Liver (tissue), 8 donors: ENCODE measurements at regions not wholly inside any gene's neighbourhood (a gene's known extent, or its start where the extent isn't known, plus 50 kb on each side); places are given as distances from the start of the nearest gene placed in this dataset.

Experiments used
- DNase-seq: peaks from one replicate; pipeline ENCODE4 v3.0.0-alpha.2; 2017; ENCODE audit warnings: low spot score
- H3K27ac ChIP-seq, 2 donors: one replicate each; pipeline ENCODE4 v1.7.0; 2013; ENCODE audit warnings: inconsistent platforms in 2 of 2, low read length in 2 of 2, control low read depth in 1 of 2, low read depth in 1 of 2, mild to moderate bottlenecking in 1 of 2
- H3K27me3 ChIP-seq, 4 donors: one replicate each; pipeline versions ENCODE4 v1.6.1 to v1.7.0; 2013; ENCODE audit warnings: low read length in 3 of 4, inconsistent platforms in 1 of 4, mild to moderate bottlenecking in 1 of 4, moderate library complexity in 1 of 4; ENCODE audit not compliant: control insufficient read depth in 4 of 4, insufficient read depth in 4 of 4
- H3K36me3 ChIP-seq, 4 donors: one replicate each; pipeline versions ENCODE4 v1.6.1 to v1.7.0; 2013; ENCODE audit warnings: low read length in 3 of 4, mild to moderate bottlenecking in 3 of 4, low read depth in 1 of 4, moderate library complexity in 1 of 4; ENCODE audit not compliant: control insufficient read depth in 4 of 4, insufficient read depth in 3 of 4
- H3K4me1 ChIP-seq, 4 donors: one replicate each; pipeline versions ENCODE4 v1.6.1 to v1.7.0; 2013; ENCODE audit warnings: low read length in 3 of 4, mild to moderate bottlenecking in 3 of 4, moderate library complexity in 1 of 4; ENCODE audit not compliant: control insufficient read depth in 4 of 4, insufficient read depth in 4 of 4
- H3K4me3 ChIP-seq, 3 donors: one replicate each; pipeline versions ENCODE4 v1.6.1 to v1.7.0; 2013; ENCODE audit warnings: low read length in 3 of 3, control low read depth in 1 of 3, low read depth in 1 of 3, mild to moderate bottlenecking in 1 of 3
- H3K9ac ChIP-seq, 2 donors: one replicate each; pipeline ENCODE4 v1.7.0; 2013; ENCODE audit warnings: low read length in 2 of 2, mild to moderate bottlenecking in 2 of 2, moderate library complexity in 2 of 2, control low read depth in 1 of 2, low read depth in 1 of 2
- H3K9me3 ChIP-seq, 4 donors: one replicate each; pipeline versions ENCODE4 v1.6.1 to v1.7.0; 2013; ENCODE audit warnings: low read length in 3 of 4; ENCODE audit not compliant: control insufficient read depth in 4 of 4
- CTCF ChIP-seq: fragments of 150-350 bp; IDR thresholded peaks from 2 replicates; pipeline ENCODE4 v1.5.1; 2017; ENCODE audit warnings: improper control_type of control experiment, low read depth, low read length; ENCODE audit not compliant: missing input control
- EGR1 ChIP-seq, 2 donors: IDR thresholded peaks; 2 replicates each; pipeline ENCODE4 v1.6.1; 2016 to 2018; ENCODE audit warnings: antibody characterized with exemption in 2 of 2, low read depth in 2 of 2
- FOXA1 ChIP-seq: IDR thresholded peaks from 2 replicates; pipeline ENCODE4 v1.6.1; 2016; ENCODE audit warnings: antibody characterized with exemption
- FOXA2 ChIP-seq: IDR thresholded peaks from 2 replicates; pipeline ENCODE4 v1.6.1; 2016; ENCODE audit warnings: antibody characterized with exemption
- GABPA ChIP-seq, 2 donors: IDR thresholded peaks in 1 of 2; conservative IDR thresholded peaks in 1 of 2; 2 replicates each; pipeline ENCODE4 v1.6.1; 2016; ENCODE audit warnings: antibody characterized with exemption in 2 of 2, mild to moderate bottlenecking in 1 of 2, moderate library complexity in 1 of 2
- HNF4A ChIP-seq, 2 donors: conservative IDR thresholded peaks; 2 replicates each; pipeline ENCODE4 v1.6.1; 2016; ENCODE audit warnings: antibody characterized with exemption in 2 of 2, mild to moderate bottlenecking in 2 of 2
- HNF4G ChIP-seq: IDR thresholded peaks from 2 replicates; pipeline ENCODE4 v1.6.1; 2016; ENCODE audit warnings: antibody characterized with exemption
- JUND ChIP-seq, 2 donors: IDR thresholded peaks; 2 replicates each; pipeline ENCODE4 v1.6.1; 2016; ENCODE audit warnings: antibody characterized with exemption in 2 of 2
- MAX ChIP-seq: IDR thresholded peaks from 2 replicates; pipeline ENCODE4 v1.6.1; 2016; ENCODE audit warnings: antibody characterized with exemption
- NR2F2 ChIP-seq: IDR thresholded peaks from 2 replicates; pipeline ENCODE4 v1.6.1; 2016; ENCODE audit warnings: antibody characterized with exemption
- RAD21 ChIP-seq, 2 donors: IDR thresholded peaks; 2 replicates each; pipeline ENCODE4 v1.6.1; 2016; ENCODE audit warnings: antibody characterized with exemption in 2 of 2, mild to moderate bottlenecking in 2 of 2
- REST ChIP-seq: IDR thresholded peaks from 2 replicates; pipeline ENCODE4 v1.6.1; 2016; ENCODE audit warnings: antibody characterized with exemption, mild to moderate bottlenecking
- RXRA ChIP-seq, 2 donors: IDR thresholded peaks; 2 replicates each; pipeline ENCODE4 v1.6.1; 2017 to 2018; ENCODE audit warnings: antibody characterized with exemption in 2 of 2, mild to moderate bottlenecking in 1 of 2
- SP1 ChIP-seq: IDR thresholded peaks from 2 replicates; pipeline ENCODE4 v1.6.1; 2018; ENCODE audit warnings: antibody characterized with exemption, mild to moderate bottlenecking
- TAF1 ChIP-seq: conservative IDR thresholded peaks from 2 replicates; pipeline ENCODE4 v1.6.1; 2016; ENCODE audit warnings: antibody characterized with exemption, mild to moderate bottlenecking
- YY1 ChIP-seq: IDR thresholded peaks from 2 replicates; pipeline ENCODE4 v1.6.1; 2016; ENCODE audit warnings: antibody characterized with exemption, mild to moderate bottlenecking
- ZBTB33 ChIP-seq: IDR thresholded peaks from 2 replicates; pipeline ENCODE4 v1.6.1; 2016; ENCODE audit warnings: antibody characterized with exemption
- WGBS: extraction: QIAGEN DNeasy Blood & Tissue Kit; methylation state at CpG from one replicate; pipeline ENCODE4 v1.1.7; 2013; 5-methylcytosine and 5-hydroxymethylcytosine counted together
- TF ChIP-seq, protein P1 (sequence below): IDR thresholded peaks from 2 replicates; pipeline ENCODE4 v1.6.1; 2016; ENCODE audit warnings: antibody characterized with exemption
- donor health status: healthy.
- donor health status: healthy.
- donor health status: healthy.
- donor health status: healthy.
- donor health status: healthy.

DNA sequence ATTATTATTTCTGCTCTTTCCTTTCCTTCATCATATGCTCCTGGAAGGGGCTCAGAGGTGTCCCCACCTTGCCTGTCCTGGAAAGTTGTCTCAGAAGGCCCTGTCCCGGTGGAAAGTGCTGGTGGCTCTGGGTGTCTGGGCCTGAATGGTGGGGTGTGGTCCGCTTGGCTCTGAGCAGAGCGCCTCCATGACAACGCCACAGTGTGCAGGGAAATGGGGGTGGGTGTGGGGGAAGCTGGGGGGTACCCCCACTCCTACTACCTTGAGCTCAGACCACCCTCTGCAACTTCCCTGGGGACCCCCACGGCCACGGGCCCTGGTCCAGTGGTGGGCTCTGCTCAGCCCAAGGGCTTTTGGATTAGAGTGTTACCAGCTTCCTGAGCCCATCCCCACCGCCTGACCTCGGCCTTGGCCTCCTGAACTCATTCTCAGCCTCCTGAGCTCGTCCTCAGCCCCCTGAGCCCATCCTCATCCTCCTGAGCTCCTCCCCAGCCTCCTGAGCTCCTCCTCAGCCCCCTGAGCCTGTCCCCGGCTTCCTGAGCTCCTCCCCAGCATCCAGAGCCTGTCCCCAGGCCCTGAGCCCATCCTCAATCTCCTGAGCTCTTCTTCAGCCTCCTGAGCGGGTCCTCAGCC, 106.4 kb upstream of the FAM20C start:
- H3K27me3 ChIP-seq: no peaks in the 10 kb centered on the region
- H3K9ac ChIP-seq: no peak overlapping the region
- H3K4me1 ChIP-seq: no peaks in the 10 kb centered on the region
- 91% methylated on average over 11 of the region's 11 CpGs for WGBS
- H3K9me3 ChIP-seq: no peaks in the 10 kb centered on the region
- DNase-seq: no peak
- TF ChIP-seq RAD21 (IDR thresholded peaks at IDR 0.05): no peak
- no peak for TF ChIP-seq MAX
- TF ChIP-seq CTCF: no peak
- no peak for TF ChIP-seq REST
- TF ChIP-seq JUND (IDR thresholded peaks at IDR 0.05): no peak
- no peak overlapping the region for H3K27ac ChIP-seq
- no peak overlapping the region for H3K4me3 ChIP-seq
- no peaks in the 10 kb centered on the region for H3K36me3 ChIP-seq

DNA sequence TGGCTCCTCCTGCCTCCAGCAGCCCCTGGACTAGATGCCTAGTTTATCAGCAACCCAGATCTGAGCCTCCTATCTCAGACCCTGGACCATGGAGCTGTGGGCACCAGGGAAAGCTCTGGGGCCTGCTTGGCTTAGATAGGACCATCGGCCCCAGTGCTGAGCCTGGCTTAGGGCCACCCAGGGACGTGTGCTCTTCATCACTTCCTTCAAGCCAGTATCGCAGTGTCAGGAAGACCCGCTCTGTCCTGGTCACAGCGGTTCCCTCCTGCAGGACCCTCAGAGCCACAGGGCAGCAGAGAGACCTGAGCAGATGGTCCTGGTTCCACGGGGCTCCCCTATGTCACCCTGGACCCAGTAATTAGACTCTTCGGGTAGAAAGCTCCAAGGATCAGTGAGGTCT, 105.7 kb upstream of the FAM20C start:
- 86% methylated on average over 7 of the region's 7 CpGs for WGBS
- Histone ChIP-seq H3K9ac (no peak overlapping the region), H3K36me3 (no peaks in the 10 kb centered on the region), H3K27ac (no peak overlapping the region), H3K9me3 (no peaks in the 10 kb centered on the region), H3K27me3 (no peaks in the 10 kb centered on the region), H3K4me1 (no peaks in the 10 kb centered on the region), H3K4me3 (no peak overlapping the region)
- TF ChIP-seq SP1: no peak
- no peak for TF ChIP-seq HNF4G
- TF ChIP-seq FOXA1: no peak
- no peak for TF ChIP-seq NR2F2
- TF ChIP-seq RAD21 (IDR thresholded peaks at IDR 0.05): no peak
- no peak for TF ChIP-seq FOXA2
- no peak for TF ChIP-seq TAF1
- no peak for TF ChIP-seq HNF4A (conservative IDR thresholded peaks at IDR 0.05)
- no peak for TF ChIP-seq EGR1 (IDR thresholded peaks at IDR 0.05; ENCODE audit: low read depth in 2 of 2)
- TF ChIP-seq RXRA (IDR thresholded peaks at IDR 0.05): no peak
- TF ChIP-seq REST: no peak
- no peak for TF ChIP-seq YY1
- TF ChIP-seq GABPA (IDR thresholded peaks at IDR 0.05 in 1 of 2, conservative IDR thresholded peaks at IDR 0.05 in 1 of 2): no peak
- TF ChIP-seq CTCF: no peak
- TF ChIP-seq, protein P1, sequence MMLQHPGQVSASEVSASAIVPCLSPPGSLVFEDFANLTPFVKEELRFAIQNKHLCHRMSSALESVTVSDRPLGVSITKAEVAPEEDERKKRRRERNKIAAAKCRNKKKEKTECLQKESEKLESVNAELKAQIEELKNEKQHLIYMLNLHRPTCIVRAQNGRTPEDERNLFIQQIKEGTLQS: no peak
- TF ChIP-seq MAX: no peak
- no peak for TF ChIP-seq ZBTB33
- TF ChIP-seq JUND (IDR thresholded peaks at IDR 0.05): no peak
- peak; percentile 30 for DNase-seq
